ENCODE measurements at regions not wholly inside any gene's neighbourhood (a gene's known extent, or its start where the extent isn't known, plus 50 kb on each side); places are given as distances from the start of the nearest gene placed in this dataset.

DNA sequence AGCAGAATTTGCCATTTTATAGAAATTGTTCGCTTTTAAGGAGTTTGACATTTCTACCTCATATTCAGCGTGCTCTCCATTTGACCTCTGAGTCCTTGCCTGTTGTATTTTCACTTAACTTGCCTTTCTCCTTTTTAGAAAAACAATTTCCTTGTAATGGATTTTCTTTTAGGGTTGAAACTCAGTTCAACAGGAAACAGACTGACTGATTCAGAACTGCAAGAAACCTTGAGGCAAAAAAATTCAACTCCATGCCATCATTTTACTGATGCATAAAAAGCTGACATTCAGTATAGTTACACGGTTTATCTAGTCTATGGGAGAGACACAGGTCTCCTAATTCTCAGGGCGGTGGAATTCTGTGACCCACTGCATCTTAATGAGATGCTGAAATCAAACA, 59.8 kb downstream of the MRPS30 start:
- TF ChIP-seq, protein P1, sequence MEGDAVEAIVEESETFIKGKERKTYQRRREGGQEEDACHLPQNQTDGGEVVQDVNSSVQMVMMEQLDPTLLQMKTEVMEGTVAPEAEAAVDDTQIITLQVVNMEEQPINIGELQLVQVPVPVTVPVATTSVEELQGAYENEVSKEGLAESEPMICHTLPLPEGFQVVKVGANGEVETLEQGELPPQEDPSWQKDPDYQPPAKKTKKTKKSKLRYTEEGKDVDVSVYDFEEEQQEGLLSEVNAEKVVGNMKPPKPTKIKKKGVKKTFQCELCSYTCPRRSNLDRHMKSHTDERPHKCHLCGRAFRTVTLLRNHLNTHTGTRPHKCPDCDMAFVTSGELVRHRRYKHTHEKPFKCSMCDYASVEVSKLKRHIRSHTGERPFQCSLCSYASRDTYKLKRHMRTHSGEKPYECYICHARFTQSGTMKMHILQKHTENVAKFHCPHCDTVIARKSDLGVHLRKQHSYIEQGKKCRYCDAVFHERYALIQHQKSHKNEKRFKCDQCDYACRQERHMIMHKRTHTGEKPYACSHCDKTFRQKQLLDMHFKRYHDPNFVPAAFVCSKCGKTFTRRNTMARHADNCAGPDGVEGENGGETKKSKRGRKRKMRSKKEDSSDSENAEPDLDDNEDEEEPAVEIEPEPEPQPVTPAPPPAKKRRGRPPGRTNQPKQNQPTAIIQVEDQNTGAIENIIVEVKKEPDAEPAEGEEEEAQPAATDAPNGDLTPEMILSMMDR (IDR thresholded peaks at IDR 0.05): no peak
- ATAC-seq (ENCODE audit: low FRiP score) (no peak), DNase-seq (ENCODE audit: low spot score) (no peak)

DNA sequence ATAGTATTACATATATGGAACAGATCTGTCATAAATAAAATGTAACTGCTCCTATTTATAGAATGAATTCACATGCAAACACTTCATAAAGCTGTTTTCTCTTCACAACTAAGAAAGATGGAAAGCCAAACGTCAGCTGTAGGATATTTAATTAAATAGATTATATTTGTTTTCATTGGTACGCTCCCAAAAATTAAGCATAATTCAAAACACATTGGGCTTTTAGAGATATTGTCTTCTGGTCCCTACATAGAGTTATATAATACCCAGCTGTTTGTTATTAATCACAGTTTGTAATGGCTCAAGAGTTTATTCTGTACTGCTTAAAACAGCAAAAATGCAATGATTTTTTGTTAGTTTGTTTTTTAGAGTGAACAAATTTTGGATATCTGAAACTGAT, 61.2 kb downstream of the MRPS30 start:
- TF ChIP-seq, protein P1 (IDR thresholded peaks at IDR 0.05): no peak
- DNase-seq (ENCODE audit: low spot score) (no peak), ATAC-seq (ENCODE audit: low FRiP score) (no peak)

DNA sequence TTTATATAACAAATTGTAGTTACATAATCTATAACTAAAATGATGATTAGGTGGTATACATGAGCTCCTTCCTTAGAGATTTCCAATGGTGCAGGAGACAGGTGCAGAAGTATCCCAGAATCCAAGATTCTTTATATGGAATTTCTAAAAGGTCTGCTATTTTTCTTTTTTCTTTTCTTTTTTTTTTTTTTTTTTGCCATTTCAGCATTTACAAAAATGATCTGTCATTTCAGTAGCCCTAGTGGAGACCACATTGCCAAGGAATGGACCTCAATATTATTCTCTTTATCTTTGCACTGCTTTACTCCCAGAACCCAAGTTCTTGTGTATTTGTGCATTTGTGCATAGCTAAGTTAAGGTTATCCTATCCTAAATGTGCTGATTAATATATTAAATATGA, 61.7 kb downstream of the MRPS30 start:
- no peak for DNase-seq (ENCODE audit: low spot score)
- no peak for ATAC-seq (ENCODE audit: low FRiP score)
- TF ChIP-seq, protein P1 (IDR thresholded peaks at IDR 0.05): no peak

DNA sequence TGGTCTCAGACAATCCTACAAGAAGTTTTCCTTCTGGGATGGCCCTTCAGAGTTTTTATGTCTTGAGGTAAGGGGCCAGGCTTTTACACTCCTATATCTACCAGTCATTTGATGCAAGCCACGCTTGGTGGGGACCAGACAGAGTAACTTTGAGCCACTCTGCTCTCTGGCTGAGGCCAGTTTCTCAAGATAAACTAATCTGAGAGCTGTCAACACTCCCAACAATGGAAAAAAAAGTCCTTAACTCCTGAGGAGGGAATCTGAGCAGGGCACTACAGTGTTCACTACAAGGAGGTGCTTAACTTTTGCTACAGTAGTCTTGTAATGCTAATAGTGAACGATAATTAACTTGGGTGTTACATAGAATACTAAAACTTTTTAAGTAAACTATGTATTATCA, 62.7 kb downstream of the MRPS30 start:
- DNase-seq (ENCODE audit: low spot score) (no peak), ATAC-seq (ENCODE audit: low FRiP score) (no peak)
- TF ChIP-seq, protein P1 (IDR thresholded peaks at IDR 0.05): no peak

DNA sequence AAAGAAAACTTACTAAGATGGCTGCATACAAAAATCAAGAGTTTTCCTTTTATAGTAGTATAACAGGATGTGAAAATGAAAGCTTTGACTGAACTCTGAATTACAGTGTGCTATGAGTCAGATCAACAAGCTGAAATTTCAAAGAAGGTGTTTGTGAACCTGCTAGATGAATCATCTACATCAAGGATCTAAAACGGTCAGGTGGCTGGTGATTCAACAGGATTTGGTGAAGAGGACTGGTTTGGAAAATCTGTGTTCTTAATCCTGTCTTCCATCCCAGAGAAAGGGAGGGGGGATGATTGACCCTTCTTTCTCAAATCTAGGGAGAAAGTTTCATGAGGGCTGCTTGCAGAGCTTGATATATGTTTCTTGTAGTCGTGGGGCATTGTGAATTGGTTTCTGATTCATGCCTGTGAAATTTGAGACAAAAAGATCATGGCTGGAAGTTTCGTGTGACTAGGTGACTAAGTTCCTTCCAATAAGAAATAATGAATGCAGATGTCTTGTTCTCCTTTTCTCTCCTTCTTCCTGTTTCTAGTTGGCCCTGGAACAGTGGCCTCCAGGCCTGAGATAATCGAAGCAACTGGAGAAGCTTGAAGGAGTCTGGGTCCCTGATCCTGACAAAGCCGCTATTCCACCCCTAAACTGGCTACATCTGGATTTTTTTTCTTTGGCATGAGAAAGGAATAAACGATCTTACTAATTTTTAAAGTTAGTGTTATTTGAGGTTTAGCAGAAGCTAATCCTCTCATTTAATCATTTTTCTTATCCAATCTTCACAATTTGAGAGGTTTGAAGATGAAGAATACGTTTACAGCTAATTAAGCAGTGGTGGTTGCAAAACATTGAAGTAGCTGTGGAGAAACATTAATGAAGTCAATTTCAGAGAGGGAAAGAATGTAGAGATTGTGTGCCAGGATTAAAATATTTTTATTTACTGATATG, 67.2 kb downstream of the MRPS30 start:
- ATAC-seq (ENCODE audit: low FRiP score) (peak; percentile 57), DNase-seq (ENCODE audit: low spot score) (no peak)
- TF ChIP-seq, protein P1 (IDR thresholded peaks at IDR 0.05): no peak

DNA sequence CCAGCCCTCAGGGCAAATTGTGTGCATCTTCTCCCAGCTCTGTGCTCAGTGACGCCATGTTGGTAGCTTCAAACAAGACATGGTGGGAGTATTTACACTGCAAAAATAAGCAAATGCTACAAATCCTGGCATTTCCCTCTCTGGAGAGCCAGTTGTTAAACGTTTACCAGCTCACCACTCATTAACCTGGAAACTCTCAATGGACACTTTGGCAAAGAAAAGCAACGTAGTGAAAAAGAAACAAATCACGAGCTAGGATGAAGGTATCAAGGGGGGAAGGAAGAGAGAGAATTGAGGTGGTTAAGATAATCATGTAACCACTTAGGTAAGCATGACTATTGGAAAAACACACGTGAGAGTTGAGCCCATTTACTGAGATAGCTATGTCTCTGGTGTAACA, 72.5 kb downstream of the MRPS30 start:
- DNase-seq (ENCODE audit: low spot score): no peak
- ATAC-seq (ENCODE audit: low FRiP score): no peak
- TF ChIP-seq, protein P1 (IDR thresholded peaks at IDR 0.05): no peak

DNA sequence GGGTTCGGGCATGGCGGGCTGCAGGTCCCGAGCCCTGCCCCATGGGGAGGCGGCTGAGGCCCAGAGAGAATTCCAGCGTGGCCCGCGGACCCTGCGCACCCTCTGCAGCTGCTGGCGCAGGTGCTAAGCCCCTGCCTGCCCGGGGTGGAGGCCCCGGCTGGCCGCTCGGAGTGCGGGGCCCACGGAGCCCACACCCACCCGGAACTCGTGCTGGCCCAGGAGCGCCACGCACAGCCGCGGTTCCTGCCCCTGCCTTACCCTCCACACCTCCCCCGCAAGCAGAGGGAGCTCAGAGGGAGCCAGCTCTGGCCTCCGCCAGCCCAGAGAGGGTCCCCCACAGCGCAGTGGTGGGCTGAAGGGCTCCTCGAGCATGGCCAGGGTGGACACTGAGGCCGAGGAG, 75.3 kb downstream of the MRPS30 start:
- no peak for DNase-seq (ENCODE audit: low spot score)
- ATAC-seq (ENCODE audit: low FRiP score): no peak
- TF ChIP-seq, protein P1 (IDR thresholded peaks at IDR 0.05): no peak
